GM12892 (cell line): ENCODE measurements at regions not wholly inside any gene's neighbourhood (a gene's known extent, or its start where the extent isn't known, plus 50 kb on each side); places are given as distances from the start of the nearest gene placed in this dataset.
"Not testable (repeated sequence)": the region's sequence is repeated elsewhere in the genome, so short reads cannot be mapped to it uniquely, and the experiment has no call there.

Experiments used
- DNase-seq: peaks from one replicate; pipeline ENCODE4 v3.0.0; 2011; ENCODE audit not compliant: insufficient read length
- FAIRE-seq: peaks from 2 replicates; lab custom pipeline; 2011; peaks lifted over from hg19 to GRCh38; lab: Jason Lieb, UNC
- POLR2A ChIP-seq: IDR thresholded peaks from 2 replicates; pipeline ENCODE4 v1.6.1; 2011; ENCODE audit warnings: low read depth, low read length, control low read depth
- POLR2AphosphoS5 ChIP-seq: IDR thresholded peaks from 2 replicates; pipeline ENCODE4 v1.6.1; 2011; ENCODE audit warnings: low read depth, low read length, control low read depth
- TAF1 ChIP-seq: IDR thresholded peaks from 2 replicates; pipeline ENCODE4 v1.6.1; 2011; ENCODE audit warnings: low read depth, mild to moderate bottlenecking, control low read depth, low read length, borderline replicate concordance

GRCh38 chr2:7552825-7553570, 635.8 kb downstream of the RNF144A start:
- DNase-seq (no peak), FAIRE-seq (no peak)
- TF ChIP-seq POLR2A (no peak), POLR2AphosphoS5 (no peak), TAF1 (no peak)

DNA sequence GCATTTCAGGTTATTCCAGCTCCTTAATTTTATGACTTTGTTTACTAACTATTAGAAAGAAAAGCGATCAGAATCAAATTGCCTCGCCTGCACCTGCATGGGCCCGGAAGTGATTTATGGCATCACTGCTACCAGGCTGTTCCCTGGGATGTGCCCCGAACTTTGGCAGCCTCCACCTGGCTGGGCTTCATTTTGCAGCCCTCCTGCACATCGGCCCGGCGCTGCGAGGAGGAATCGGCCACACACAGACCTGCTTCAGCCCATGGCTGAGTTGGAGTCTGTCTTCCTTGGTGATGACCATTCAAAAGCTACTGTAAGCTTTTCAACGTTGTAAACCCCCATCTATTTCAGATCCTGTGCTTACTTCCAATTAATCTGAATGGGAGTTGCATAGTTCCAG, 638.0 kb downstream of the RNF144A start:
- no peak for DNase-seq
- no peak for TF ChIP-seq POLR2AphosphoS5
- TF ChIP-seq POLR2A, result no peak
- TF ChIP-seq TAF1, result no peak
- FAIRE-seq, result no peak

DNA sequence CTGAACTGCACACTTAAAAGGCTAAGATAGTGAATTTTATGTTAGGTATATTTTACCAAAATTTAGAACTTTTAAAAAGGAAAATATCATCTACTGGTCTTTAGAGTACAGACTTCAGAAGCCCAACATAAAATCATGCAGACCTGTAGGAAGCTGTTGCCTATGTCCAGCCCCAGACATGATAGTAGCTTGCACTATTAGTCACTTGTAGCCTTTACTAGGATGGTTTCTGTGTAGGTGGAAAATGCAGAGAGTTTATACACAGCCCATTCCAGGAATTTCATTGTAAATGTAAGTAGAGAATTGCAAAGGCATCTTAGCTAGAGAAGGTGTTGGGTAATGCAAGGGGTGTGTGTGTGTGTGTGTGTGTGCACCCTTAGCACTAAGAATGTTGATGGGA, 640.2 kb downstream of the RNF144A start:
- TF ChIP-seq POLR2A (no peak), TAF1 (no peak), POLR2AphosphoS5 (no peak)
- DNase-seq (no peak), FAIRE-seq (no peak)

- FAIRE-seq (no peak), DNase-seq (no peak)
- TF ChIP-seq POLR2AphosphoS5 (no peak), POLR2A (no peak), TAF1 (no peak)
These were observed 642.6 kb downstream of the RNF144A start for GRCh38 chr2:7559791-7560190.

DNA sequence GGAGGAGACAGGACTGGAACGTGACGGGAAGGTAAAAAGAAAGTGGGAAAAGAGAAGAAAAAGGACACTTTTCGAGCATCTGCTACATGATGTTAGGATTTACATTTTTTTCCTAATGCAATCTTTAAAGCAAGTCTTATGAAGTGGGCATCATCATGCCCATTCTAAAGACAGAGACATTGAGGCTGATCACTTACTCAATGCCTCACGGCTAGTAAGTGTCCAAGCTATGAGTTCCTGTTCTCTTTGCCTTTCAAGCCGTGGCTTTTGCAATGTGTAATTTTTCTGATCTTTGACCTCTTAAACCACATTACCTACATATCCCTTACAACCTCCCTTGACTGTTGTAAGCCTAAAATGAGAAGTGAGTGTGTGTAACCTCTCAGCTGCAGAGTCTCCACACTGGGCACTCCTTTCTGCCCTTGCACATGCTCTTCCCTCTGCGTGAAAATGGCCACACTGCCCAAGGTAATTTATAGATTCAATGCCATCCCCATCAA, 649.2 kb downstream of the RNF144A start:
- DNase-seq, result no peak
- FAIRE-seq, result no peak
- TF ChIP-seq POLR2A (no peak), POLR2AphosphoS5 (no peak), TAF1 (no peak)

GRCh38 chr2:7567116-7567515, 649.9 kb downstream of the RNF144A start:
- not testable (repeated sequence) for FAIRE-seq, DNase-seq

GRCh38 chr2:7567646-7568045, 650.4 kb downstream of the RNF144A start:
- no peak for FAIRE-seq
- no peak for TF ChIP-seq POLR2A
- no peak for TF ChIP-seq POLR2AphosphoS5
- TF ChIP-seq TAF1, result no peak
- DNase-seq, result no peak

GRCh38 chr2:7570247-7570646, 653.0 kb downstream of the RNF144A start:
- no peak for FAIRE-seq
- DNase-seq, result no peak
- TF ChIP-seq POLR2AphosphoS5 (no peak), TAF1 (no peak), POLR2A (no peak)

DNA sequence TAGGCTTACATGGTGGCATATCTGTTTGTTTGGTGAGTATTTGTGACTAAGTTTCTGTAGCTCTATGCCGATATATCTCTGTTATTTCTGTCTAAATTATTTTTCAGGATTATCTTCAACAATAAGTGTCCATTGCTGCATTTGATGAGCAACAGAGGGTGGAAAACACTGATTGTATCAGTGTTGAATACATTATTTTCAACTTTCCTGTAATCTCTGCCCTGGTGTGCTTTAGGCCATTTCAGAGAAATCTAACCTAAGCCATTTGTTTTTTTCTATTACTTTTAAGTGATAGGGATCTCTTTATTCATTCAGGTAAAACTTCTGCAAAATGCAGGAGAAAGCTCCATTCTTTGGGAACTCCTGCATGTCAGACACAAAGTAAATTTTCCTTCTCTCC, 654.5 kb downstream of the RNF144A start:
- no peak for DNase-seq
- no peak for FAIRE-seq
- TF ChIP-seq TAF1, result no peak
- no peak for TF ChIP-seq POLR2A
- TF ChIP-seq POLR2AphosphoS5, result no peak

DNA sequence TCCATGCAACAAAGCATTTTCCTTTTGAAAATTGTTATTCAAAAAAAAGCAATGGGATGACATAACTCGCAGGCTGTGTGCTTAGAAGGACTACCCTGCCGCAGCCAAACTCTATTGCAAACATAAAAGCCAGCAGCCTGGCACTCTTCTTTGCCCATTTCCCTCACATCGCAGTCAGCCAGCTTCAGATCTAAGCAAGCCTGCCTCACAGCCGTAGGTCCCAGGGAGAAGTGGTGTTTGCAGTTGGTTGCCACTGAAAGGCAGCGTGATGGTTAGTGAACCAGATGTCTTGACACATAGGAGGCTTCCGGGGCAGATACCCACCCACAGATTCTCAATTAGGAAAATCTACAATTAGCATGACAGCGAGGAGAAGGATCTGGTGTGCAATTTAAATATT, 655.2 kb downstream of the RNF144A start:
- TF ChIP-seq POLR2A (no peak), TAF1 (no peak), POLR2AphosphoS5 (no peak)
- FAIRE-seq, result no peak
- no peak for DNase-seq

DNA sequence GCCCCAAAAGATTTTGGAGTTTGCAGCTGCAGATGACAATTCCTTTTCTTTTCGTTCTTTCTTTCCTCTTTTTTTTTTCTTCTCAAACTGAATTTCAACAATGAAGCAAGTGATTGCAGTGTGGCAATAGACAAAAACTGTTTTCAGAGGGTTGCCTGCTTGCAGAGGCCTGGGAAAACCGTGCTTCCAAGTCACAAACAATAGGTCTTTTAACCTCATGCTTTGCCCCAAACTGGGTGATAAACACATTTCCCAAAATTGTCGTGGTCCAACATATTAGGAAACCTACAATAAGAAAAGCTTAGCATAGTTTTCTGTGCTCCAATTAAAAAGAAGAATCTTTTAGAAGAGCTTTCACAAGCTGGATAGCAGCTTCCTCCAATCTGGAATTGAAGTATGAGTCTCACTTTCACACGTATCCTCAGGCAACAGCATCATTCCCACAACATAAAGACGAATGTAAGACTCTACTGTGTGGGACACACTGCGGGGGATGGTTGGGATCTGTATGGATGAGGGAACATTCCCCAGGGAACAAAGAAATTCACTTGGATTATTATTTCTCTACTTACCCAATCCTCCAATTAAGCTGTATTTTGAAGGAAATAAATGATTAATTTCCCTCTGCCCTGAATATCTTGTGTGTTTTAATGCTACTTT, 656.1 kb downstream of the RNF144A start:
- DNase-seq (no peak), FAIRE-seq (no peak)
- TF ChIP-seq POLR2AphosphoS5 (no peak), POLR2A (no peak), TAF1 (no peak)

- FAIRE-seq, result no peak
- no peak for DNase-seq
- no peak for TF ChIP-seq TAF1
- no peak for TF ChIP-seq POLR2A
- no peak for TF ChIP-seq POLR2AphosphoS5
These were observed 657.2 kb downstream of the RNF144A start for GRCh38 chr2:7574385-7574784.

- FAIRE-seq, result no peak
- TF ChIP-seq POLR2AphosphoS5 (no peak), TAF1 (no peak), POLR2A (no peak)
- DNase-seq, result no peak
These were observed 660.6 kb downstream of the RNF144A start for GRCh38 chr2:7577769-7578168.
